ENCODE measurements at regions not wholly inside any gene's neighbourhood (a gene's known extent, or its start where the extent isn't known, plus 50 kb on each side); places are given as distances from the start of the nearest gene placed in this dataset.
"Not testable (repeated sequence)": the region's sequence is repeated elsewhere in the genome, so short reads cannot be mapped to it uniquely, and the experiment has no call there.

DNA sequence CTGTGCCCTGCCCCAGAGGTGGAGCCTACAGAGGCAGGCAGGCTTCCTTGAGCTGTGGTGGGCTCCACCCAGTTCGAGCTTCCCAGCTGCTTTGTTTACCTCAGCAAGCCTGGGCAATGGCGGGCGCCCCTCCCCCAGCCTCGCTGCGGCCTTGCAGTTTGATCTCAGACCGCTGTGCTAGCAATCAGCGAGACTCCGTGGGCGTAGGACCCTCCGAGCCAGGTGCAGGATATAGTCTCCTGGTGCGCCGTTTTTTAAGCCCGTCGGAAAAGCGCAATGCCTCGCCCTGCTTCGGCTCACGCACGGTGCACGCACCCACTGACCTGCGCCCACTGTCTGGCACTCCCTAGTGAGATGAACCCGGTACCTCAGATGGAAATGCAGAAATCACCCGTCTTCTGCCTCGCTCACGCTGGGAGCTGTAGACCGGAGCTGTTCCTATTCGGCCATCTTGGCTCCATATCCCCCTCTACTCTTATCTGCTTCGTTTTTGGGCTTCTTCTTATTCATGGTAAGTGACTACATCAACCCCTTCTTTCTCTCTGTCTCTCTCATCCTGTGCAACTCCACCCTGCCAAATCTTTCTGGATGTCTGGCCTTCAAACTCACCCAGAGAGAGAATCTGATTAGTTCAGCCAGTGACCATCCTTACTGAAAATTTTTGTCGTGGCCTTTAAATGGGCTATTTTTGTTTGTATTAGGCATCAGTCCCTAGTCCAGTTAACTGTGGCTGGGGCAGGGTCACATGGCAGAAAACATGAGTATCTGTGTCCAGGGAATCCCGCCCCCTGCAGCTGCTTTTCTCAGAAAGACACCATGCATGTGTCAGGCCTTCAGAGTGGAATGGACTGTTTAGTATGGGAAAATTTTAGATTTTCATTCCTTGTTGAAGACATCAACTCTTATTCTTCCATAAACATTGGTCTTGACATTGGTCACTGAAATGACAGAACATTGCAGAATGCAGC, 204.6 kb downstream of the TMEM167A start:
- H3K36me3 ChIP-seq (ENCODE audit: control insufficient read depth, insufficient read depth, low read length); H3K27me3 ChIP-seq (ENCODE audit: control insufficient read depth, insufficient read depth, low read length); DNase-seq (ENCODE audit: low read depth, low spot score); H3K4me3 ChIP-seq (ENCODE audit: low read length); H3K4me1 ChIP-seq (ENCODE audit: control insufficient read depth, insufficient read depth, low read length); H3K27ac ChIP-seq (ENCODE audit: low read length); H3K9me3 ChIP-seq (ENCODE audit: control insufficient read depth, insufficient read depth, low read length): not testable (repeated sequence)
- WGBS (ENCODE audit: insufficient coverage, insufficient read length): no CpG with 5 or more reads among the region's 30 CpGs

DNA sequence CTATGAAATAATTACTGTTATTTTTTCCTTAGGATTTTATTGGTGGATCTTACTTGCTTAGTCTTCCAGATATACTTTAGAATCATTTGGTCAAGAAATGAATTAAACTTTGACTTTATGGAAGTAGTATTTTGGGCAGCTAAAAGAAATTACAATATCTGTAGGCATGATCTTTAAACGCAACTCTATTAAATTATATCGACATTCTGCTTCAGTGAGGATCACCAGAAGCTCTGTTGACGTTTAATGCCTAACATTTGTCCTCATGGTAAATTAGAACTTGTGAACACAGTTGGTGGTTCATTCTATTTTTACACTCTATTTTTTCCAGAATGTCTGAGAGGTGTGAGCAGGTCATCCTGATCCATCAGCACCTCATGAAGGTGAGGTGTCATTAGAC, 211.6 kb downstream of the TMEM167A start:
- H3K9me3 ChIP-seq (ENCODE audit: control insufficient read depth, insufficient read depth, low read length): no peaks in the 10 kb centered on the region
- no peaks in the 10 kb centered on the region for H3K36me3 ChIP-seq (ENCODE audit: control insufficient read depth, insufficient read depth, low read length)
- H3K4me3 ChIP-seq (ENCODE audit: low read length): no peak overlapping the region
- no peak overlapping the region for H3K27ac ChIP-seq (ENCODE audit: low read length)
- H3K27me3 ChIP-seq (ENCODE audit: control insufficient read depth, insufficient read depth, low read length): no peaks in the 10 kb centered on the region
- WGBS (ENCODE audit: insufficient coverage, insufficient read length): no CpG with 5 or more reads among the region's 3 CpGs
- H3K4me1 ChIP-seq (ENCODE audit: control insufficient read depth, insufficient read depth, low read length): peaks cover 1% of the 10 kb centered on the region; the same call in 1 of the 2 replicates
- DNase-seq (ENCODE audit: low read depth, low spot score): no peak

DNA sequence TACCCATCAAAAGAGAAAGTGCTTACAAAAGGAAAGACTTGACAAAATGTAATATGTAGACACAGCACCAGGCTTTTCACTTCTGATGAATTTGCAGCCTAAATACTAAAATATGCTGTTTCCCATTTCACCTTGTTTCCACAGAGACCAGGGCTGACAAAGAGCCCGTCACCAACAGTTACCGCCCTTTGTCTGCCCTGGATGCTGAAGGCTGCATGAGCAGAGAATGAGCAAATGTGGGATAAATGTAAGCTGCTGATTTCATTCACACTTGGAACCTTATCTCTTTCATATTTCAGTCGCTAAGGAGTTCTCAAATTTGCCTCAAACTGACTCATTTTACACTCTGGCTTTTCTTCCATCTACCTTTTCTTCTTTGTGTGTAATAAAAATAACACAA, 213.9 kb downstream of the TMEM167A start:
- WGBS (ENCODE audit: insufficient coverage, insufficient read length): no CpG with 5 or more reads among the region's 3 CpGs
- H3K4me3 ChIP-seq (ENCODE audit: low read length): no peak overlapping the region
- no peak overlapping the region for H3K27ac ChIP-seq (ENCODE audit: low read length)
- no peaks in the 10 kb centered on the region for H3K36me3 ChIP-seq (ENCODE audit: control insufficient read depth, insufficient read depth, low read length)
- no peak for DNase-seq (ENCODE audit: low read depth, low spot score)
- no peaks in the 10 kb centered on the region for H3K9me3 ChIP-seq (ENCODE audit: control insufficient read depth, insufficient read depth, low read length)
- peaks cover 1% of the 10 kb centered on the region; the same call in 1 of the 2 replicates for H3K4me1 ChIP-seq (ENCODE audit: control insufficient read depth, insufficient read depth, low read length)
- H3K27me3 ChIP-seq (ENCODE audit: control insufficient read depth, insufficient read depth, low read length): no peaks in the 10 kb centered on the region

DNA sequence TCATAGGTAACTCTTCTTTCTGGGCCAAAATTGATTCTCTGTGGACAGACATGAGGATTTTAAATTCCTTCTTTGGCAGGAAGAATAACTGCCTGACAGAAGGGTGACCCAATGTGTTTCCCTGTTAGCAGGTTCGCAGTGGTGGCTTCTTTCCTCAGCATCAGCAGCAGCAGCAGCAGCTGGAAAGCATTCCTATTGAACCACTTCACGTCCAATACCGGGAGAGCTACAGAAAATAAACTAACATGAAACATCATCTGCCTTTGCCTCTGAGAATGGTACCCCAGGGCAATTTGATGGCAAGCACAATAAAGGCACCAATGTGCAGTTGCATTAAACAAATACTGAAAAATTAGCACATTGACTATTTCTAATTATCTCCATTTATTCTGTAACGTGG, 214.5 kb downstream of the TMEM167A start:
- H3K4me3 ChIP-seq (ENCODE audit: low read length): no peak overlapping the region
- H3K27me3 ChIP-seq (ENCODE audit: control insufficient read depth, insufficient read depth, low read length): no peaks in the 10 kb centered on the region
- no peak for DNase-seq (ENCODE audit: low read depth, low spot score)
- no peaks in the 10 kb centered on the region for H3K36me3 ChIP-seq (ENCODE audit: control insufficient read depth, insufficient read depth, low read length)
- H3K9me3 ChIP-seq (ENCODE audit: control insufficient read depth, insufficient read depth, low read length): no peaks in the 10 kb centered on the region
- no peak overlapping the region for H3K27ac ChIP-seq (ENCODE audit: low read length)
- H3K4me1 ChIP-seq (ENCODE audit: control insufficient read depth, insufficient read depth, low read length): peaks cover 1% of the 10 kb centered on the region; the same call in 1 of the 2 replicates
- WGBS (ENCODE audit: insufficient coverage, insufficient read length): no CpG with 5 or more reads among the region's 4 CpGs

- Histone ChIP-seq H3K27me3 (ENCODE audit: control insufficient read depth, insufficient read depth, low read length) (no peaks in the 10 kb centered on the region), H3K4me1 (ENCODE audit: control insufficient read depth, insufficient read depth, low read length) (peaks cover 1% of the 10 kb centered on the region; the same call in 1 of the 2 replicates), H3K27ac (ENCODE audit: low read length) (no peak overlapping the region), H3K9me3 (ENCODE audit: control insufficient read depth, insufficient read depth, low read length) (no peaks in the 10 kb centered on the region), H3K4me3 (ENCODE audit: low read length) (no peak overlapping the region), H3K36me3 (ENCODE audit: control insufficient read depth, insufficient read depth, low read length) (no peaks in the 10 kb centered on the region)
- no CpG with 5 or more reads among the region's 4 CpGs for WGBS (ENCODE audit: insufficient coverage, insufficient read length)
- DNase-seq (ENCODE audit: low read depth, low spot score): no peak
Observed at GRCh38 chr5:82862261-82862660, 214.9 kb downstream of the TMEM167A start.

GRCh38 chr5:82861701-82862100, 215.5 kb downstream of the TMEM167A start:
- peaks cover 1% of the 10 kb centered on the region; the same call in 1 of the 2 replicates for H3K4me1 ChIP-seq (ENCODE audit: control insufficient read depth, insufficient read depth, low read length)
- H3K27me3 ChIP-seq (ENCODE audit: control insufficient read depth, insufficient read depth, low read length): no peaks in the 10 kb centered on the region
- H3K4me3 ChIP-seq (ENCODE audit: low read length): no peak overlapping the region
- no peaks in the 10 kb centered on the region for H3K9me3 ChIP-seq (ENCODE audit: control insufficient read depth, insufficient read depth, low read length)
- no peak for DNase-seq (ENCODE audit: low read depth, low spot score)
- WGBS (ENCODE audit: insufficient coverage, insufficient read length): no CpG with 5 or more reads among the region's 4 CpGs
- H3K36me3 ChIP-seq (ENCODE audit: control insufficient read depth, insufficient read depth, low read length): no peaks in the 10 kb centered on the region
- no peak overlapping the region for H3K27ac ChIP-seq (ENCODE audit: low read length)

DNA sequence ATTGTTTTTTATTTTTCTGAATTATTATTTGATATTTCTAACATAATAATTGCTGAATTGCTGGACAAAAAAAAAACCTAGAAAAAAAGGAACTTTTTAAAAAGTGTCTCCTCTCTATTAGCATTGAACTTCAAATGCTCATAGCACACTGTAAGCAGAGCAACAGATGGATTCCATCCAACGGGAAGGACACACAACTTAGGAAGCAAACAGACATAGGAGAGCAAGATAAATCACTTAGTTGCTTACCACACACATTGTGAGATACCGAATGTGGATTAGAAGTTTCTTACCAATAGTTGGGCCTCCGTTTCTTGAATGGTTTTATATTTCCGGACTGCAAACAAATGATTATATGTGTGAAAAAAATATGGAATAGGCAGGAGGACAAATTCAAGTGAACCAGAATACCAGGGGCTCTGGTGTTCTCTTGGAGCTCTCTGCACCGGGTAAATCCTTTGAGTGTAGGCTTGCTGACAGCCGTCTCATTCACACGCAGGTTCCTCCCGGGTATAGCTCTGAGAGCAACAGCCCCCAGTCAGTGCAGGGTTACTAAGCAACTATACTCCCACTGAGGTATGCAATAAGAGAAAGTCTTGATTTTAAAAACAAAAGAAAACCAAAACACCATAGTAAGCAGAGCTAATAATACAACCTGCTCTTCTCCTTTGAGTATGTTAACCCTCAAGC, 217.6 kb downstream of the TMEM167A start:
- no peaks in the 10 kb centered on the region for H3K27me3 ChIP-seq (ENCODE audit: control insufficient read depth, insufficient read depth, low read length)
- WGBS (ENCODE audit: insufficient coverage, insufficient read length): no CpG with 5 or more reads among the region's 8 CpGs
- peaks cover 1% of the 10 kb centered on the region; the same call in 1 of the 2 replicates for H3K4me1 ChIP-seq (ENCODE audit: control insufficient read depth, insufficient read depth, low read length)
- H3K27ac ChIP-seq (ENCODE audit: low read length): no peak overlapping the region
- DNase-seq (ENCODE audit: low read depth, low spot score): no peak
- H3K36me3 ChIP-seq (ENCODE audit: control insufficient read depth, insufficient read depth, low read length): no peaks in the 10 kb centered on the region
- no peaks in the 10 kb centered on the region for H3K9me3 ChIP-seq (ENCODE audit: control insufficient read depth, insufficient read depth, low read length)
- H3K4me3 ChIP-seq (ENCODE audit: low read length): no peak overlapping the region

- Histone ChIP-seq H3K4me3 (ENCODE audit: low read length) (no peak overlapping the region), H3K27me3 (ENCODE audit: control insufficient read depth, insufficient read depth, low read length) (no peaks in the 10 kb centered on the region), H3K36me3 (ENCODE audit: control insufficient read depth, insufficient read depth, low read length) (no peaks in the 10 kb centered on the region), H3K27ac (ENCODE audit: low read length) (no peak overlapping the region), H3K4me1 (ENCODE audit: control insufficient read depth, insufficient read depth, low read length) (peaks cover 1% of the 10 kb centered on the region; the same call in 1 of the 2 replicates), H3K9me3 (ENCODE audit: control insufficient read depth, insufficient read depth, low read length) (no peaks in the 10 kb centered on the region)
- DNase-seq (ENCODE audit: low read depth, low spot score): no peak
- WGBS (ENCODE audit: insufficient coverage, insufficient read length): no CpG with 5 or more reads among the region's 9 CpGs
Observed at GRCh38 chr5:82858151-82859025, 218.8 kb downstream of the TMEM167A start.

GRCh38 chr5:82855893-82856550, 221.2 kb downstream of the TMEM167A start:
- Histone ChIP-seq H3K27me3 (ENCODE audit: control insufficient read depth, insufficient read depth, low read length) (no peaks in the 10 kb centered on the region), H3K36me3 (ENCODE audit: control insufficient read depth, insufficient read depth, low read length) (no peaks in the 10 kb centered on the region), H3K9me3 (ENCODE audit: control insufficient read depth, insufficient read depth, low read length) (no peaks in the 10 kb centered on the region), H3K27ac (ENCODE audit: low read length) (no peak overlapping the region), H3K4me1 (ENCODE audit: control insufficient read depth, insufficient read depth, low read length) (no peaks in the 10 kb centered on the region), H3K4me3 (ENCODE audit: low read length) (no peak overlapping the region)
- DNase-seq (ENCODE audit: low read depth, low spot score): no peak
- WGBS (ENCODE audit: insufficient coverage, insufficient read length): no CpG with 5 or more reads among the region's 5 CpGs

Data from iPS DF 6.9 (cell line).